Brain microvascular endothelial cell (primary cell): ENCODE measurements at regions not wholly inside any gene's neighbourhood (a gene's known extent, or its start where the extent isn't known, plus 50 kb on each side); places are given as distances from the start of the nearest gene placed in this dataset.

ENCODE experiments used
- DNase-seq: peaks from one replicate; pipeline ENCODE4 v3.0.0-alpha.2; 2020
- H3K27ac ChIP-seq: fragments of 250-450 bp; sonication (Bioruptor Pico); 2 replicates; pipeline ENCODE4 v1.5.1; 2020; ENCODE audit warnings: mild to moderate bottlenecking, moderate library complexity
- H3K27me3 ChIP-seq: fragments of 250-450 bp; sonication (Bioruptor Pico); replicated peaks from 2 replicates; pipeline ENCODE4 v1.5.1; 2020; ENCODE audit warnings: mild to moderate bottlenecking
- H3K36me3 ChIP-seq: fragments of 250-450 bp; sonication (Bioruptor Pico); replicated peaks from 2 replicates; pipeline ENCODE4 v1.5.1; 2020; ENCODE audit warnings: mild to moderate bottlenecking
- H3K4me3 ChIP-seq: 2 replicates; pipeline ENCODE4 v1.5.1; 2011; ENCODE audit warnings: low read depth, mild to moderate bottlenecking, control low read depth, low read length, moderate library complexity
- in situ Hi-C: cut with HindIII; loops from 2 replicates; pipeline ENCODE4 v1.10.0; 2017; ENCODE audit warnings: low sequenced_read_pairs, low pct_ligation_motif_present
- TF ChIP-seq, protein P1 (sequence below): IDR thresholded peaks from 2 replicates; pipeline ENCODE4 v1.5.1; 2011; ENCODE audit warnings: low read depth, mild to moderate bottlenecking, moderate library complexity, low read length, control low read depth, inconsistent platforms; ENCODE audit errors: missing control alignments

DNA sequence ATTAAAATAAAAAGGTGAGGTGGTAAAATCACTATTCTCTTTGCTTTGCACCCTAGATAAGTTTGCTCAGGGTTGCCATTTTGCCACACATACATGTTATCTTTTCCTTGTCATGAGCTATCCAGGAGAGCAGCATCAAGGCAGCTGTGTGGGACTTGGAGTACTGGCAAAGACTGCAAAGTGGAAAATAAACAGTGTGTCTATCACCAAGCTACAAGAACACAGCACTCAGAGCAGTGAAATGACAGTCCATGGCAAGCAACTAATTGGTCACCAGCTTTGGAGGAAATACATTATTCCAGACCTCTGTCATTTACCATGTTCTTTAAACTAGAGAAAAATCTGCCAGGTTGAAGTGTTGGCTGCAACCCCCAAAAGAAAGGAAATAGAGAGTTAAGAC, 687.8 kb upstream of the FANCL start:
- in situ Hi-C loops: no loop called here

GRCh38 chr2:58928391-58928790, 687.3 kb upstream of the FANCL start:
- no peak for DNase-seq
- TF ChIP-seq, protein P1, sequence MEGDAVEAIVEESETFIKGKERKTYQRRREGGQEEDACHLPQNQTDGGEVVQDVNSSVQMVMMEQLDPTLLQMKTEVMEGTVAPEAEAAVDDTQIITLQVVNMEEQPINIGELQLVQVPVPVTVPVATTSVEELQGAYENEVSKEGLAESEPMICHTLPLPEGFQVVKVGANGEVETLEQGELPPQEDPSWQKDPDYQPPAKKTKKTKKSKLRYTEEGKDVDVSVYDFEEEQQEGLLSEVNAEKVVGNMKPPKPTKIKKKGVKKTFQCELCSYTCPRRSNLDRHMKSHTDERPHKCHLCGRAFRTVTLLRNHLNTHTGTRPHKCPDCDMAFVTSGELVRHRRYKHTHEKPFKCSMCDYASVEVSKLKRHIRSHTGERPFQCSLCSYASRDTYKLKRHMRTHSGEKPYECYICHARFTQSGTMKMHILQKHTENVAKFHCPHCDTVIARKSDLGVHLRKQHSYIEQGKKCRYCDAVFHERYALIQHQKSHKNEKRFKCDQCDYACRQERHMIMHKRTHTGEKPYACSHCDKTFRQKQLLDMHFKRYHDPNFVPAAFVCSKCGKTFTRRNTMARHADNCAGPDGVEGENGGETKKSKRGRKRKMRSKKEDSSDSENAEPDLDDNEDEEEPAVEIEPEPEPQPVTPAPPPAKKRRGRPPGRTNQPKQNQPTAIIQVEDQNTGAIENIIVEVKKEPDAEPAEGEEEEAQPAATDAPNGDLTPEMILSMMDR: no peak
- in situ Hi-C loops: no loop called here
- Histone ChIP-seq H3K27ac (no peak overlapping the region), H3K36me3 (no peaks in the 10 kb centered on the region), H3K27me3 (no peaks in the 10 kb centered on the region), H3K4me3 (no peak overlapping the region)

More for the DNA sequence above, 687.8 kb upstream of the FANCL start:
- H3K27me3 ChIP-seq: no peaks in the 10 kb centered on the region
- no peak overlapping the region for H3K4me3 ChIP-seq
- DNase-seq: no peak
- TF ChIP-seq, protein P1: no peak
- H3K27ac ChIP-seq: no peak overlapping the region
- no peaks in the 10 kb centered on the region for H3K36me3 ChIP-seq

- H3K27me3 ChIP-seq: no peaks in the 10 kb centered on the region
- H3K4me3 ChIP-seq: no peak overlapping the region
- DNase-seq: no peak
- TF ChIP-seq, protein P1: no peak
- H3K36me3 ChIP-seq: no peaks in the 10 kb centered on the region
- in situ Hi-C loops: no loop called here
- H3K27ac ChIP-seq: no peak overlapping the region
Measured at GRCh38 chr2:58926112-58926511, 685.0 kb upstream of the FANCL start.

- no peak for DNase-seq
- in situ Hi-C loops: no loop called here
- H3K27ac ChIP-seq: no peak overlapping the region
Measured at GRCh38 chr2:58925676-58926081, 684.6 kb upstream of the FANCL start.

GRCh38 chr2:58923869-58924268, 682.7 kb upstream of the FANCL start:
- in situ Hi-C loops: no loop called here
- Histone ChIP-seq H3K36me3 (no peaks in the 10 kb centered on the region), H3K27me3 (no peaks in the 10 kb centered on the region), H3K27ac (peak overlapping the region; percentile 40), H3K4me3 (no peak overlapping the region)
- peak; percentile 89 for DNase-seq
- TF ChIP-seq, protein P1: no peak

More at GRCh38 chr2:58925676-58926081, 684.6 kb upstream of the FANCL start:
- H3K27me3 ChIP-seq: no peaks in the 10 kb centered on the region
- no peak overlapping the region for H3K4me3 ChIP-seq
- H3K36me3 ChIP-seq: no peaks in the 10 kb centered on the region
- TF ChIP-seq, protein P1: no peak

DNA sequence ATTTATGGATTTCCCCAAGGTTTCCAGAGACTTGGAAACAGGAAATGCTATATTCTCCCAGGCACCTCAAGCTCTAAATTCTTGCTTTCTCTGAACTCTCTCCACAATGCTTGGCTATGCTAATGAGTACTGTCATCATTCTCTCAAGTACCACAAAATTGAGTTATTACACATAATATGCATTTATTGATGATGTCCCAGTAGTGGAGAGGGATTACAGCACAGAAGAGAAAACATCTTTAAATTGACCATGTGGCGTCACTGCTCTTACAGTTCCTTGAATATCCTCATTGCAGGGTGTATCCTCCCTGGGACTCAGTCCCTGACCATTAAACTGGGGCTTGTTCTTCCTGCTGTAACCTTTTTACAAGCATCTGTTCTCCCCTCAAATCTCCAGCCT, 681.1 kb upstream of the FANCL start:
- in situ Hi-C loops: no loop called here
- TF ChIP-seq, protein P1: no peak
- Histone ChIP-seq H3K27me3 (no peaks in the 10 kb centered on the region), H3K4me3 (no peak overlapping the region), H3K36me3 (no peaks in the 10 kb centered on the region), H3K27ac (no peak overlapping the region)
- DNase-seq: no peak
